Stimulated activated effector memory CD8-positive, alpha-beta T cell treated with anti-CD3 and anti-CD28 coated beads, Interleukin-12 subunit alpha, Interleukin-12 subunit beta, amount 100 ng/mL, for 72 hours (primary cell): ENCODE measurements at regions not wholly inside any gene's neighbourhood (a gene's known extent, or its start where the extent isn't known, plus 50 kb on each side); places are given as distances from the start of the nearest gene placed in this dataset.

Source experiments
- ATAC-seq: fragments of 150-1000 bp; cut with Tn5 transposase; 2 replicates; pipeline ENCODE4 v1.10.0; 2021
- DNase-seq, 2 donors: peaks; one replicate each; pipeline ENCODE4 v3.0.0; 2021 to 2022; ENCODE audit warnings: low spot score in 2 of 2
- H3K27ac Mint-ChIP-seq: one replicate; pipeline ENCODE4 v1.8.0; 2022; ENCODE audit warnings: mild to moderate bottlenecking, mixed read lengths
- H3K36me3 Mint-ChIP-seq: one replicate; pipeline ENCODE4 v1.8.0; 2022; ENCODE audit warnings: mild to moderate bottlenecking, mixed read lengths
- H3K4me1 Mint-ChIP-seq: one replicate; pipeline ENCODE4 v1.8.0; 2022; ENCODE audit warnings: mixed read lengths
- H3K4me3 Mint-ChIP-seq: one replicate; pipeline ENCODE4 v1.8.0; 2022; ENCODE audit warnings: mild to moderate bottlenecking, mixed read lengths
- H3K9me3 Mint-ChIP-seq: one replicate; pipeline ENCODE4 v1.8.0; 2022; ENCODE audit warnings: mixed read lengths

GRCh38 chr11:129324533-129325175 is 51.0 kb upstream of the BARX2 start:
- Mint-ChIP-seq H3K9me3 (no peaks in the 10 kb centered on the region), H3K4me3 (no peak overlapping the region), H3K4me1 (no peaks in the 10 kb centered on the region), H3K36me3 (no peaks in the 10 kb centered on the region), H3K27ac (no peak overlapping the region)
- DNase-seq (no peak), ATAC-seq (no peak)

GRCh38 chr11:129323896-129324502 is 51.6 kb upstream of the BARX2 start:
- Mint-ChIP-seq H3K27ac (no peak overlapping the region), H3K4me1 (no peaks in the 10 kb centered on the region), H3K4me3 (no peak overlapping the region), H3K36me3 (no peaks in the 10 kb centered on the region), H3K9me3 (no peaks in the 10 kb centered on the region)
- DNase-seq (no peak), ATAC-seq (no peak)

GRCh38 chr11:129322941-129323340 is 52.7 kb upstream of the BARX2 start:
- ATAC-seq: no peak
- Mint-ChIP-seq H3K4me1 (no peaks in the 10 kb centered on the region), H3K4me3 (no peak overlapping the region), H3K9me3 (no peaks in the 10 kb centered on the region), H3K27ac (no peak overlapping the region), H3K36me3 (no peaks in the 10 kb centered on the region)
- no peak for DNase-seq

- no peaks in the 10 kb centered on the region for H3K9me3 Mint-ChIP-seq
- no peaks in the 10 kb centered on the region for H3K36me3 Mint-ChIP-seq
- no peak overlapping the region for H3K27ac Mint-ChIP-seq
- no peaks in the 10 kb centered on the region for H3K4me1 Mint-ChIP-seq
- no peak overlapping the region for H3K4me3 Mint-ChIP-seq
- no peak for DNase-seq
- ATAC-seq: no peak
Measured at GRCh38 chr11:129321076-129321475, 54.6 kb upstream of the BARX2 start.

- no peaks in the 10 kb centered on the region for H3K9me3 Mint-ChIP-seq
- no peak overlapping the region for H3K27ac Mint-ChIP-seq
- no peak for DNase-seq
Measured at GRCh38 chr11:129320494-129320893, 55.2 kb upstream of the BARX2 start.

GRCh38 chr11:129319751-129320150 is 55.9 kb upstream of the BARX2 start:
- DNase-seq (no peak), ATAC-seq (no peak)
- no peaks in the 10 kb centered on the region for H3K36me3 Mint-ChIP-seq
- no peaks in the 10 kb centered on the region for H3K4me1 Mint-ChIP-seq
- no peaks in the 10 kb centered on the region for H3K9me3 Mint-ChIP-seq
- H3K27ac Mint-ChIP-seq: no peak overlapping the region
- no peak overlapping the region for H3K4me3 Mint-ChIP-seq

More at GRCh38 chr11:129320494-129320893, 55.2 kb upstream of the BARX2 start:
- ATAC-seq: no peak
- no peaks in the 10 kb centered on the region for H3K36me3 Mint-ChIP-seq
- H3K4me1 Mint-ChIP-seq: no peaks in the 10 kb centered on the region
- H3K4me3 Mint-ChIP-seq: no peak overlapping the region

GRCh38 chr11:129319201-129319600 is 56.4 kb upstream of the BARX2 start:
- ATAC-seq: no peak
- Mint-ChIP-seq H3K36me3 (no peaks in the 10 kb centered on the region), H3K4me3 (no peak overlapping the region), H3K27ac (no peak overlapping the region), H3K4me1 (no peaks in the 10 kb centered on the region), H3K9me3 (no peaks in the 10 kb centered on the region)
- no peak for DNase-seq

- no peaks in the 10 kb centered on the region for H3K9me3 Mint-ChIP-seq
- ATAC-seq (no peak), DNase-seq (no peak)
- no peaks in the 10 kb centered on the region for H3K4me1 Mint-ChIP-seq
- H3K27ac Mint-ChIP-seq: no peak overlapping the region
- no peak overlapping the region for H3K4me3 Mint-ChIP-seq
- no peaks in the 10 kb centered on the region for H3K36me3 Mint-ChIP-seq
Measured at GRCh38 chr11:129317571-129317970, 58.1 kb upstream of the BARX2 start.

- Mint-ChIP-seq H3K9me3 (no peaks in the 10 kb centered on the region), H3K36me3 (no peaks in the 10 kb centered on the region), H3K27ac (no peak overlapping the region), H3K4me3 (no peak overlapping the region), H3K4me1 (no peaks in the 10 kb centered on the region)
- DNase-seq (no peak), ATAC-seq (no peak)
Measured at GRCh38 chr11:129316781-129317180, 58.9 kb upstream of the BARX2 start.

GRCh38 chr11:129315781-129316579 is 59.7 kb upstream of the BARX2 start:
- no peak for ATAC-seq

GRCh38 chr11:129314371-129314770 is 61.3 kb upstream of the BARX2 start:
- H3K36me3 Mint-ChIP-seq: no peaks in the 10 kb centered on the region
- H3K4me1 Mint-ChIP-seq: no peaks in the 10 kb centered on the region
- DNase-seq: no peak
- no peak overlapping the region for H3K27ac Mint-ChIP-seq
- no peaks in the 10 kb centered on the region for H3K9me3 Mint-ChIP-seq
- no peak for ATAC-seq
- no peak overlapping the region for H3K4me3 Mint-ChIP-seq

More at GRCh38 chr11:129315781-129316579, 59.7 kb upstream of the BARX2 start:
- DNase-seq: no peak
- no peak overlapping the region for H3K27ac Mint-ChIP-seq
- H3K4me1 Mint-ChIP-seq: no peaks in the 10 kb centered on the region
- H3K4me3 Mint-ChIP-seq: no peak overlapping the region
- no peaks in the 10 kb centered on the region for H3K9me3 Mint-ChIP-seq
- H3K36me3 Mint-ChIP-seq: no peaks in the 10 kb centered on the region

- H3K4me3 Mint-ChIP-seq: no peak overlapping the region
- no peak for ATAC-seq
Measured at GRCh38 chr11:129313541-129314297, 61.9 kb upstream of the BARX2 start.

GRCh38 chr11:129312730-129313503 is 62.7 kb upstream of the BARX2 start:
- no peaks in the 10 kb centered on the region for H3K36me3 Mint-ChIP-seq
- no peak overlapping the region for H3K27ac Mint-ChIP-seq
- no peak for DNase-seq
- H3K4me3 Mint-ChIP-seq: no peak overlapping the region
- no peak for ATAC-seq
- H3K9me3 Mint-ChIP-seq: no peaks in the 10 kb centered on the region
- no peaks in the 10 kb centered on the region for H3K4me1 Mint-ChIP-seq

More at GRCh38 chr11:129313541-129314297, 61.9 kb upstream of the BARX2 start:
- no peaks in the 10 kb centered on the region for H3K9me3 Mint-ChIP-seq
- no peaks in the 10 kb centered on the region for H3K4me1 Mint-ChIP-seq
- H3K36me3 Mint-ChIP-seq: no peaks in the 10 kb centered on the region
- no peak overlapping the region for H3K27ac Mint-ChIP-seq
- DNase-seq: no peak

GRCh38 chr11:129308241-129308865 is 67.3 kb upstream of the BARX2 start:
- DNase-seq: no peak
- Mint-ChIP-seq H3K4me3 (no peak overlapping the region), H3K27ac (no peak overlapping the region), H3K4me1 (no peaks in the 10 kb centered on the region), H3K9me3 (no peaks in the 10 kb centered on the region), H3K36me3 (no peaks in the 10 kb centered on the region)
- ATAC-seq: no peak
